ENCODE measurements at regions not wholly inside any gene's neighbourhood (a gene's known extent, or its start where the extent isn't known, plus 50 kb on each side); places are given as distances from the start of the nearest gene placed in this dataset.

- TF ChIP-seq CTCF (IDR thresholded peaks at IDR 0.05) (no peak), SREBF2 (IDR thresholded peaks at IDR 0.05) (no peak), ZFP36 (IDR thresholded peaks at IDR 0.05; ENCODE audit: borderline replicate concordance, partially characterized antibody) (no peak), ESRRA (IDR thresholded peaks at IDR 0.05; ENCODE audit: borderline replicate concordance, low read length) (no peak), POLR2AphosphoS2 (conservative IDR thresholded peaks at IDR 0.05; ENCODE audit: low read length) (no peak), ATOH8 (CRISPR knock-in tag; IDR thresholded peaks at IDR 0.05; ENCODE audit: low read depth) (no peak), BHLHE40 (IDR thresholded peaks at IDR 0.05; ENCODE audit: low read depth, low read length) (no peak), GATA3 (IDR thresholded peaks at IDR 0.05; ENCODE audit: borderline replicate concordance) (no peak)
Measured at GRCh38 chr3:6521369-6522113, 339.4 kb upstream of the GRM7 start (continued).

- ChIA-PET POLR2A (no interaction called here), CTCF (no interaction called here)
- no peak overlapping the region for H3K4me2 ChIP-seq
- H3K4me3 ChIP-seq, result no peak overlapping the region
- no peak for DNase-seq (ENCODE audit: low read depth in 1 of 2, low spot score in 1 of 2)
- no peaks in the 10 kb centered on the region for H3K9me3 ChIP-seq
- TF ChIP-seq POLR2AphosphoS2 (conservative IDR thresholded peaks at IDR 0.05; ENCODE audit: low read length) (no peak), GATA3 (IDR thresholded peaks at IDR 0.05; ENCODE audit: borderline replicate concordance) (no peak), EP300 (IDR thresholded peaks at IDR 0.05) (no peak)
- no peak for ATAC-seq
- FAIRE-seq, result no peak
- no peak overlapping the region for H3K27ac ChIP-seq
- H3K4me1 ChIP-seq, result no peaks in the 10 kb centered on the region
Measured at GRCh38 chr3:6522191-6522590, 338.7 kb upstream of the GRM7 start.

GRCh38 chr3:6523043-6523442 lies 337.9 kb upstream of the GRM7 start:
- FAIRE-seq (no peak), DNase-seq (ENCODE audit: low read depth in 1 of 2, low spot score in 1 of 2) (no peak), ATAC-seq (no peak)
- Histone ChIP-seq H3K27ac (no peak overlapping the region), H3K4me3 (no peak overlapping the region), H3K4me1 (no peaks in the 10 kb centered on the region), H3K9me3 (no peaks in the 10 kb centered on the region), H3K4me2 (no peak overlapping the region)
- no peak for TF ChIP-seq PHF8 (IDR thresholded peaks at IDR 0.05; ENCODE audit: borderline replicate concordance, low read depth)
- no peak for TF ChIP-seq PBX3 (IDR thresholded peaks at IDR 0.05)
- TF ChIP-seq ZFP36 (IDR thresholded peaks at IDR 0.05; ENCODE audit: borderline replicate concordance, partially characterized antibody), result no peak
- no peak for TF ChIP-seq CHD4 (IDR thresholded peaks at IDR 0.05; ENCODE audit: borderline replicate concordance)
- TF ChIP-seq TFCP2L1 (CRISPR knock-in tag; IDR thresholded peaks at IDR 0.05), result no peak
- TF ChIP-seq KDM1A (IDR thresholded peaks at IDR 0.05; ENCODE audit: low read depth), result no peak
- no peak for TF ChIP-seq REST (IDR thresholded peaks at IDR 0.05)
- no peak for TF ChIP-seq ZSCAN20 (CRISPR knock-in tag; IDR thresholded peaks at IDR 0.05)
- TF ChIP-seq EP300 (IDR thresholded peaks at IDR 0.05), result no peak
- no peak for TF ChIP-seq HES2 (IDR thresholded peaks at IDR 0.05)
- no peak for TF ChIP-seq CTCF (IDR thresholded peaks at IDR 0.05)
- TF ChIP-seq MAFK (IDR thresholded peaks at IDR 0.05; ENCODE audit: partially characterized antibody), result no peak
- TF ChIP-seq NR3C1 (IDR thresholded peaks at IDR 0.05), result no peak
- TF ChIP-seq RAD21 (conservative IDR thresholded peaks at IDR 0.05 in 1 of 2, IDR thresholded peaks at IDR 0.05 in 1 of 2), result no peak
- WGBS (ENCODE audit: missing lambda C conversion rate), result 7% methylated on average over 2 of the region's 2 CpGs
- ChIA-PET POLR2A (no interaction called here), CTCF (no interaction called here)

Data from A549 (cell line).